CD4-positive, alpha-beta T cell treated with Interleukin-6 for 4 hours (primary cell): ENCODE measurements at regions not wholly inside any gene's neighbourhood (a gene's known extent, or its start where the extent isn't known, plus 50 kb on each side); places are given as distances from the start of the nearest gene placed in this dataset.

Source experiments
- DNase-seq: peaks from one replicate; pipeline ENCODE4 v3.0.0-alpha.2; 2020; ENCODE audit warnings: mixed read lengths

- DNase-seq: no peak
Observed at GRCh38 chr7:156475179-156475578, 165.4 kb upstream of the RNF32 start.

- no peak for DNase-seq
Observed at GRCh38 chr7:156474241-156474743, 166.3 kb upstream of the RNF32 start.

- DNase-seq: peak; percentile 16
Observed at GRCh38 chr7:156473476-156474240, 166.9 kb upstream of the RNF32 start.

GRCh38 chr7:156472267-156472666 is 168.3 kb upstream of the RNF32 start:
- DNase-seq: no peak

- no peak for DNase-seq
Observed at GRCh38 chr7:156470399-156471320, 169.9 kb upstream of the RNF32 start.

- no peak for DNase-seq
Observed at GRCh38 chr7:156466955-156467625, 173.5 kb upstream of the RNF32 start.

- no peak for DNase-seq
Observed at GRCh38 chr7:156466272-156466671, 174.3 kb upstream of the RNF32 start.

GRCh38 chr7:156465186-156465585 is 175.4 kb upstream of the RNF32 start:
- DNase-seq: no peak

- DNase-seq: no peak
Observed at GRCh38 chr7:156464339-156464738, 176.2 kb upstream of the RNF32 start.

- DNase-seq: no peak
Observed at GRCh38 chr7:156463280-156463679, 177.3 kb upstream of the RNF32 start.

GRCh38 chr7:156461881-156462665 is 178.5 kb upstream of the RNF32 start:
- DNase-seq: no peak

- no peak for DNase-seq
Observed at GRCh38 chr7:156460858-156461627, 179.5 kb upstream of the RNF32 start.

- no peak for DNase-seq
Observed at GRCh38 chr7:156459582-156459981, 181.0 kb upstream of the RNF32 start.

GRCh38 chr7:156459067-156459466 is 181.5 kb upstream of the RNF32 start:
- no peak for DNase-seq

- DNase-seq: no peak
Observed at GRCh38 chr7:156458011-156458410, 182.6 kb upstream of the RNF32 start.

GRCh38 chr7:156456503-156457115 is 184.0 kb upstream of the RNF32 start:
- DNase-seq: no peak

- DNase-seq: no peak
Observed at GRCh38 chr7:156456032-156456431, 184.5 kb upstream of the RNF32 start.

GRCh38 chr7:156450473-156450872 is 190.1 kb upstream of the RNF32 start:
- DNase-seq: no peak

- DNase-seq: no peak
Observed at GRCh38 chr7:156448918-156449317, 191.7 kb upstream of the RNF32 start.

GRCh38 chr7:156446990-156447389 is 193.6 kb upstream of the RNF32 start:
- DNase-seq: no peak
